ENCODE measurements at regions not wholly inside any gene's neighbourhood (a gene's known extent, or its start where the extent isn't known, plus 50 kb on each side); places are given as distances from the start of the nearest gene placed in this dataset.
"Not testable (repeated sequence)": the region's sequence is repeated elsewhere in the genome, so short reads cannot be mapped to it uniquely, and the experiment has no call there.

DNA sequence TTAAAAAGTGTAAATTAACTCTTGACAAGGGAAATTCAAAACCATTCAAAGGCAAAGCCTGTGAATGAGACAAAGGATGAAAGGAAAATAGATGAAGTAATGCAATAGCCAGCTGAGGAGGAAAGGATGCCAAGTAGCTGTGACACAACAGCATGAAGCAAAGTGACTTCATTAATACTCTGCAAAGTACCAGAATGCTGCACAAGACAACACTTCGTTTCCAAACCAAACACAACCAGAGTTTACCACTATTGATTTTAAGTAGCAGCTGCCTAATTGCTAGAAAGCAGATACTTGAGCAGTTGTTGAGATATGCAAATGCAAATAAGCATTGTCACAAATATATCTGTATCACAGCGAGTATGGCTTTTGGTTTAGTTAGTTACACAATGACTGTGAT, 54.7 kb upstream of the POMZP3 start:
- H3K36me3 ChIP-seq (ENCODE audit: control insufficient read depth, insufficient read depth, low read length); H3K9ac ChIP-seq (ENCODE audit: low read depth, low read length); H3K4me3 ChIP-seq (ENCODE audit: low read depth, low read length); H3K9me3 ChIP-seq (ENCODE audit: control insufficient read depth, insufficient read depth, low read length); H3K4me1 ChIP-seq (ENCODE audit: control insufficient read depth, insufficient read depth, low read length); H3K27me3 ChIP-seq (ENCODE audit: control insufficient read depth, insufficient read depth, low read length): not testable (repeated sequence)

DNA sequence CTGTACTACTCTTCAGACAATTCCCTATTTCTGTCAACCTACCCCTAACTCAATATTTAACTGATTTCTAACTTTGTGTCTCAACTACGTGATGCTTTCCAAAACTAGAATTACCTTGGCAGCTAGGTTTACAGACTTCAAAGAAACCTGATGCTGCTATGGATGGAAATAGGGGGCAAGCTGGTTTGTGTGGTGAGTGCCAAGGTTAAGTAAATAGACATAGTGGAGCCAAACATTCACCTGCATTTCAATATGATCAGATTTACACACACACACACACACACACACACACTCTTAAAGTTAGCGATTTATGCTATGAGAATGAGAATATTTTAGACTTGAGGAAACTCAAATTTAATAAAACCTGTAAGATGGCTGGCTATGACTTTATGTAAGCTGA, 52.1 kb upstream of the POMZP3 start:
- H3K36me3 ChIP-seq (ENCODE audit: control insufficient read depth, insufficient read depth, low read length); H3K4me3 ChIP-seq (ENCODE audit: low read depth, low read length); H3K9ac ChIP-seq (ENCODE audit: low read depth, low read length); H3K4me1 ChIP-seq (ENCODE audit: control insufficient read depth, insufficient read depth, low read length); H3K9me3 ChIP-seq (ENCODE audit: control insufficient read depth, insufficient read depth, low read length); H3K27me3 ChIP-seq (ENCODE audit: control insufficient read depth, insufficient read depth, low read length): not testable (repeated sequence)

DNA sequence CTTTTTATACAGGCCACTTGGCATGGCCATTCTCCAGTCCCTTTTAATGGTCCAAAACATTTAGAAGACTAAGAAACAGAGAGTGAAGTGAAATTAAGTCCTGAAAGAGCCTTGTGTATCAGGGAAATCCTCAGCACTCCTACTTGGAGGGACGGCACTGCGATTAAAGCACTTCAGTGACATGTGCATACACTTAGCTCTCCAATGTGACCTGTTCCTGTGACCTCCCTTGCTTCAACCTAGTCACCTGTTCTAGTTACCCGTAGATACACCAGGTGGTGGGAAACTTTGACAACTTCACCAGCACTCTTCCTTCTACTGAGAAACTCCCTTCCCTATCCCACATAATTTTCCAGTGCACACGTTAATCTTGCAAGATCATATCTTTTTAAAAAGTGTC, 51.4 kb upstream of the POMZP3 start:
- not testable (repeated sequence) for H3K4me3 ChIP-seq (ENCODE audit: low read depth, low read length); H3K36me3 ChIP-seq (ENCODE audit: control insufficient read depth, insufficient read depth, low read length); H3K9me3 ChIP-seq (ENCODE audit: control insufficient read depth, insufficient read depth, low read length); H3K9ac ChIP-seq (ENCODE audit: low read depth, low read length); H3K27me3 ChIP-seq (ENCODE audit: control insufficient read depth, insufficient read depth, low read length); H3K4me1 ChIP-seq (ENCODE audit: control insufficient read depth, insufficient read depth, low read length)

DNA sequence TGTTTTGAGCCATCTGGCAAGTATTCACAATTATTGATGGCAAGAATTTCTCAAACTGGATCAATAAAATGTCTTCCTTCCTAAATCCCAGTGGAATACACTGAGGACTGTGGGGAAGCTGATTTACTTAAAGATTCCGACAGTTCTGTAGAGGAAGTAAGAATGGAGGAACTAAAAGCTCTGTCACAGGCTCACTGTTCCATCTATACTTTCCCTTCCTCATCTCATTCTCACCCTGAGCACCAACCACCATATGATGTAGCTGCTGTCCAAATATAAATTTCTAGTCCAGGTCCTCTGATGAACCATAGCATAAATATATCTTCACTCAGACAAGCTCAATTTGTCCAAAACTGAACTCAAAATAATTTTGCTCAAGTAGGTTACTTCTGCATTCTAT, 49.8 kb upstream of the POMZP3 start:
- not testable (repeated sequence) for H3K4me1 ChIP-seq (ENCODE audit: control insufficient read depth, insufficient read depth, low read length); H3K36me3 ChIP-seq (ENCODE audit: control insufficient read depth, insufficient read depth, low read length); H3K27me3 ChIP-seq (ENCODE audit: control insufficient read depth, insufficient read depth, low read length); H3K9ac ChIP-seq (ENCODE audit: low read depth, low read length); H3K9me3 ChIP-seq (ENCODE audit: control insufficient read depth, insufficient read depth, low read length); H3K4me3 ChIP-seq (ENCODE audit: low read depth, low read length)

Data from iPS-15b (cell line).